ENCODE measurements at regions not wholly inside any gene's neighbourhood (a gene's known extent, or its start where the extent isn't known, plus 50 kb on each side); places are given as distances from the start of the nearest gene placed in this dataset.

- intact Hi-C loops (cut with micrococcal nuclease) = loop anchor here (5.0 kb wide), 1 partner anchor 339 kb away; no protein-coding TSS in a partner anchor
- Histone ChIP-seq H3K27me3 (ENCODE audit: low read depth) (no peaks in the 10 kb centered on the region), H3K36me3 (no peaks in the 10 kb centered on the region), H3K4me3 (no peak overlapping the region), H3K9me3 (replicated peaks) (no peaks in the 10 kb centered on the region), H3K27ac (replicated peaks) (no peak overlapping the region), H3K4me1 (peaks cover 6% of the 10 kb centered on the region)
- DNase-seq = no peak
- TF ChIP-seq CTCF (IDR thresholded peaks at IDR 0.05; ENCODE audit: borderline replicate concordance) = no peak
Measured at GRCh38 chr1:224513383-224513782, 78.8 kb upstream of the WDR26 start.

- intact Hi-C loops (cut with micrococcal nuclease) = loop anchor here (5.0 kb wide), 1 partner anchor 339 kb away; no protein-coding TSS in a partner anchor
- no peaks in the 10 kb centered on the region for H3K27me3 ChIP-seq (ENCODE audit: low read depth)
- H3K27ac ChIP-seq (replicated peaks) = no peak overlapping the region
- H3K4me3 ChIP-seq = no peak overlapping the region
- peaks cover 6% of the 10 kb centered on the region for H3K4me1 ChIP-seq
- DNase-seq = peak; percentile 82
- no peaks in the 10 kb centered on the region for H3K36me3 ChIP-seq
- H3K9me3 ChIP-seq (replicated peaks) = no peaks in the 10 kb centered on the region
- TF ChIP-seq CTCF (IDR thresholded peaks at IDR 0.05; ENCODE audit: borderline replicate concordance) = peak; percentile 96
Measured at GRCh38 chr1:224513787-224514209, 79.2 kb upstream of the WDR26 start.

- TF ChIP-seq CTCF (IDR thresholded peaks at IDR 0.05; ENCODE audit: borderline replicate concordance) = no peak
- DNase-seq = no peak
- intact Hi-C loops (cut with micrococcal nuclease) = no loop called here
- no peak overlapping the region for H3K4me3 ChIP-seq
- no peaks in the 10 kb centered on the region for H3K9me3 ChIP-seq (replicated peaks)
- no peak overlapping the region for H3K27ac ChIP-seq (replicated peaks)
- H3K4me1 ChIP-seq = peaks cover 6% of the 10 kb centered on the region
- H3K27me3 ChIP-seq (ENCODE audit: low read depth) = no peaks in the 10 kb centered on the region
- no peaks in the 10 kb centered on the region for H3K36me3 ChIP-seq
Measured at GRCh38 chr1:224517171-224517570, 82.6 kb upstream of the WDR26 start.

GRCh38 chr1:224518528-224518927 lies 83.9 kb upstream of the WDR26 start:
- no peak for DNase-seq
- intact Hi-C loops (cut with micrococcal nuclease) = no loop called here
- TF ChIP-seq CTCF (IDR thresholded peaks at IDR 0.05; ENCODE audit: borderline replicate concordance) = no peak
- Histone ChIP-seq H3K36me3 (no peaks in the 10 kb centered on the region), H3K4me1 (peaks cover 5% of the 10 kb centered on the region), H3K27me3 (ENCODE audit: low read depth) (no peaks in the 10 kb centered on the region), H3K27ac (replicated peaks) (no peak overlapping the region), H3K4me3 (no peak overlapping the region), H3K9me3 (replicated peaks) (no peaks in the 10 kb centered on the region)

- Histone ChIP-seq H3K27ac (replicated peaks) (no peak overlapping the region), H3K4me3 (no peak overlapping the region), H3K36me3 (no peaks in the 10 kb centered on the region), H3K9me3 (replicated peaks) (no peaks in the 10 kb centered on the region), H3K27me3 (ENCODE audit: low read depth) (no peaks in the 10 kb centered on the region), H3K4me1 (no peaks in the 10 kb centered on the region)
- intact Hi-C loops (cut with micrococcal nuclease) = no loop called here
- no peak for DNase-seq
- TF ChIP-seq CTCF (IDR thresholded peaks at IDR 0.05; ENCODE audit: borderline replicate concordance) = no peak
Measured at GRCh38 chr1:224519874-224520273, 85.3 kb upstream of the WDR26 start.

GRCh38 chr1:224520808-224521207 lies 86.2 kb upstream of the WDR26 start:
- no peaks in the 10 kb centered on the region for H3K27me3 ChIP-seq (ENCODE audit: low read depth)
- DNase-seq = no peak
- no peak overlapping the region for H3K27ac ChIP-seq (replicated peaks)
- H3K4me3 ChIP-seq = no peak overlapping the region
- no peak for TF ChIP-seq CTCF (IDR thresholded peaks at IDR 0.05; ENCODE audit: borderline replicate concordance)
- intact Hi-C loops (cut with micrococcal nuclease) = no loop called here
- H3K4me1 ChIP-seq = no peaks in the 10 kb centered on the region
- H3K36me3 ChIP-seq = no peaks in the 10 kb centered on the region
- no peaks in the 10 kb centered on the region for H3K9me3 ChIP-seq (replicated peaks)
